Spleen (tissue), 7 donors: ENCODE measurements at regions not wholly inside any gene's neighbourhood (a gene's known extent, or its start where the extent isn't known, plus 50 kb on each side); places are given as distances from the start of the nearest gene placed in this dataset.

ENCODE experiments used
- POLR2A ChIP-seq, 3 donors: fragments of 450-650 bp; IDR thresholded peaks; one replicate each; pipeline ENCODE4 v1.5.1; 2017; ENCODE audit warnings: antibody characterized with exemption in 3 of 3, mild to moderate bottlenecking in 1 of 3
- TF ChIP-seq, protein P1 (sequence below), 11 experiments: fragments of 200-600 bp in 7 of 11; fragments of 450-650 bp in 4 of 11; sonication (generic) in 4 of 11; IDR thresholded peaks in 8 of 11; conservative IDR thresholded peaks in 3 of 11; 1 replicate in 7 of 11; 2 replicates in 4 of 11; pipeline versions ENCODE4 v1.4.0 to v1.8.0; 2016 to 2021; ENCODE audit warnings: antibody characterized with exemption in 11 of 11, inconsistent platforms in 4 of 11, mild to moderate bottlenecking in 1 of 11
- donor health status: DM: no; HTN: no; CAD: no; lungs with moderate emphysema.
- donor health status: DM: no; HTN: no; CAD: no.
- donor health status: DM: no; HTN: no; CAD: no.

DNA sequence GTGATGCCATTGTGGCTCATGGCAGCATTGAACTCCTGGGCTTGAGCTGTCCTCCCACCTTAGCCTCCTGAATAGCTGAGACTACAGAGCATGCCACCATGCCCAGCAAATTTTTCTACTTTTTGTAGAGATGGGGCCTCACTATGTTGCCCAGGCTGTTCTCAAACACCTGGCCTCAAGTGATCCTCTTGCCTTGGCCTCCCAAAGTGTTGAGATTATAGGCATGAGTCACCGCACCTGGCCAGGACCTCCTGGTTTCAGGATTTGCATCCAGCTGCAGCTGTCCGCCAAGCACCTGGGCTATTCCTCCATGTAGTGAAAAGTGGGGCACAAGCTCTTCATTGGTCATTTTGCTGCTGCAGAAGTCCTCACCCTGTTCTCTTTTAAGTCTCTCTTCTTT is 58.9 kb downstream of the ZNF22 start:
- TF ChIP-seq, protein P1, sequence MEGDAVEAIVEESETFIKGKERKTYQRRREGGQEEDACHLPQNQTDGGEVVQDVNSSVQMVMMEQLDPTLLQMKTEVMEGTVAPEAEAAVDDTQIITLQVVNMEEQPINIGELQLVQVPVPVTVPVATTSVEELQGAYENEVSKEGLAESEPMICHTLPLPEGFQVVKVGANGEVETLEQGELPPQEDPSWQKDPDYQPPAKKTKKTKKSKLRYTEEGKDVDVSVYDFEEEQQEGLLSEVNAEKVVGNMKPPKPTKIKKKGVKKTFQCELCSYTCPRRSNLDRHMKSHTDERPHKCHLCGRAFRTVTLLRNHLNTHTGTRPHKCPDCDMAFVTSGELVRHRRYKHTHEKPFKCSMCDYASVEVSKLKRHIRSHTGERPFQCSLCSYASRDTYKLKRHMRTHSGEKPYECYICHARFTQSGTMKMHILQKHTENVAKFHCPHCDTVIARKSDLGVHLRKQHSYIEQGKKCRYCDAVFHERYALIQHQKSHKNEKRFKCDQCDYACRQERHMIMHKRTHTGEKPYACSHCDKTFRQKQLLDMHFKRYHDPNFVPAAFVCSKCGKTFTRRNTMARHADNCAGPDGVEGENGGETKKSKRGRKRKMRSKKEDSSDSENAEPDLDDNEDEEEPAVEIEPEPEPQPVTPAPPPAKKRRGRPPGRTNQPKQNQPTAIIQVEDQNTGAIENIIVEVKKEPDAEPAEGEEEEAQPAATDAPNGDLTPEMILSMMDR (IDR thresholded peaks at IDR 0.05 in 8 of 11, conservative IDR thresholded peaks at IDR 0.05 in 3 of 11) = no peak
- TF ChIP-seq POLR2A (IDR thresholded peaks at IDR 0.05) = no peak
